ENCODE measurements at regions not wholly inside any gene's neighbourhood (a gene's known extent, or its start where the extent isn't known, plus 50 kb on each side); places are given as distances from the start of the nearest gene placed in this dataset.

- intact Hi-C loops (cut with DNase I): no loop called here
- whole genome bisulfite sequencing: 72% methylated on average over 1 of the region's 1 CpG
- no peaks in the 10 kb centered on the region for H3K36me3 ChIP-seq
- TF ChIP-seq POLR2A (IDR thresholded peaks at IDR 0.05): no peak
- TF ChIP-seq, protein P1, sequence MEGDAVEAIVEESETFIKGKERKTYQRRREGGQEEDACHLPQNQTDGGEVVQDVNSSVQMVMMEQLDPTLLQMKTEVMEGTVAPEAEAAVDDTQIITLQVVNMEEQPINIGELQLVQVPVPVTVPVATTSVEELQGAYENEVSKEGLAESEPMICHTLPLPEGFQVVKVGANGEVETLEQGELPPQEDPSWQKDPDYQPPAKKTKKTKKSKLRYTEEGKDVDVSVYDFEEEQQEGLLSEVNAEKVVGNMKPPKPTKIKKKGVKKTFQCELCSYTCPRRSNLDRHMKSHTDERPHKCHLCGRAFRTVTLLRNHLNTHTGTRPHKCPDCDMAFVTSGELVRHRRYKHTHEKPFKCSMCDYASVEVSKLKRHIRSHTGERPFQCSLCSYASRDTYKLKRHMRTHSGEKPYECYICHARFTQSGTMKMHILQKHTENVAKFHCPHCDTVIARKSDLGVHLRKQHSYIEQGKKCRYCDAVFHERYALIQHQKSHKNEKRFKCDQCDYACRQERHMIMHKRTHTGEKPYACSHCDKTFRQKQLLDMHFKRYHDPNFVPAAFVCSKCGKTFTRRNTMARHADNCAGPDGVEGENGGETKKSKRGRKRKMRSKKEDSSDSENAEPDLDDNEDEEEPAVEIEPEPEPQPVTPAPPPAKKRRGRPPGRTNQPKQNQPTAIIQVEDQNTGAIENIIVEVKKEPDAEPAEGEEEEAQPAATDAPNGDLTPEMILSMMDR (IDR thresholded peaks at IDR 0.05): no peak
- no peak for TF ChIP-seq POLR2AphosphoS5 (IDR thresholded peaks at IDR 0.05)
- DNase-seq (ENCODE audit: low spot score): no peak
- no peaks in the 10 kb centered on the region for H3K4me1 ChIP-seq (replicated peaks)
- no peak overlapping the region for H3K4me3 ChIP-seq
- no peaks in the 10 kb centered on the region for H3K9me3 ChIP-seq
- no peaks in the 10 kb centered on the region for H3K27me3 ChIP-seq (replicated peaks; ENCODE audit: insufficient read depth)
- no peak overlapping the region for H3K27ac ChIP-seq
Measured at GRCh38 chr3:182323898-182324297, 469.4 kb upstream of the ATP11B start.

GRCh38 chr3:182325213-182325950 is 467.9 kb upstream of the ATP11B start:
- no peak overlapping the region for H3K27ac ChIP-seq
- TF ChIP-seq POLR2AphosphoS5 (IDR thresholded peaks at IDR 0.05) (no peak), POLR2A (IDR thresholded peaks at IDR 0.05) (no peak)
- TF ChIP-seq, protein P1 (IDR thresholded peaks at IDR 0.05): no peak
- H3K27me3 ChIP-seq (replicated peaks; ENCODE audit: insufficient read depth): no peaks in the 10 kb centered on the region
- no peaks in the 10 kb centered on the region for H3K9me3 ChIP-seq
- intact Hi-C loops (cut with DNase I): no loop called here
- 91% methylated on average over 10 of the region's 10 CpGs for WGBS
- no peak overlapping the region for H3K4me3 ChIP-seq
- no peak for DNase-seq (ENCODE audit: low spot score)
- H3K36me3 ChIP-seq: no peaks in the 10 kb centered on the region
- H3K4me1 ChIP-seq (replicated peaks): no peaks in the 10 kb centered on the region

- Histone ChIP-seq H3K27me3 (replicated peaks; ENCODE audit: insufficient read depth) (no peaks in the 10 kb centered on the region), H3K9me3 (no peaks in the 10 kb centered on the region), H3K27ac (no peak overlapping the region), H3K4me3 (no peak overlapping the region), H3K4me1 (replicated peaks) (no peaks in the 10 kb centered on the region), H3K36me3 (no peaks in the 10 kb centered on the region)
- intact Hi-C loops (cut with DNase I): no loop called here
- 68% methylated on average over 10 of the region's 10 CpGs for WGBS
- no peak for DNase-seq (ENCODE audit: low spot score)
- TF ChIP-seq POLR2A (IDR thresholded peaks at IDR 0.05) (no peak), POLR2AphosphoS5 (IDR thresholded peaks at IDR 0.05) (no peak)
- TF ChIP-seq, protein P1 (IDR thresholded peaks at IDR 0.05): no peak
Measured at GRCh38 chr3:182327196-182327681, 466.1 kb upstream of the ATP11B start.

GRCh38 chr3:182330646-182331045 is 462.7 kb upstream of the ATP11B start:
- TF ChIP-seq, protein P1 (IDR thresholded peaks at IDR 0.05): no peak
- no peak for TF ChIP-seq POLR2A (IDR thresholded peaks at IDR 0.05)
- no peak for TF ChIP-seq POLR2AphosphoS5 (IDR thresholded peaks at IDR 0.05)
- no peak for DNase-seq (ENCODE audit: low spot score)
- intact Hi-C loops (cut with DNase I): no loop called here
- Histone ChIP-seq H3K36me3 (no peaks in the 10 kb centered on the region), H3K27me3 (replicated peaks; ENCODE audit: insufficient read depth) (no peaks in the 10 kb centered on the region), H3K27ac (no peak overlapping the region), H3K4me1 (replicated peaks) (no peaks in the 10 kb centered on the region), H3K4me3 (no peak overlapping the region), H3K9me3 (no peaks in the 10 kb centered on the region)

DNA sequence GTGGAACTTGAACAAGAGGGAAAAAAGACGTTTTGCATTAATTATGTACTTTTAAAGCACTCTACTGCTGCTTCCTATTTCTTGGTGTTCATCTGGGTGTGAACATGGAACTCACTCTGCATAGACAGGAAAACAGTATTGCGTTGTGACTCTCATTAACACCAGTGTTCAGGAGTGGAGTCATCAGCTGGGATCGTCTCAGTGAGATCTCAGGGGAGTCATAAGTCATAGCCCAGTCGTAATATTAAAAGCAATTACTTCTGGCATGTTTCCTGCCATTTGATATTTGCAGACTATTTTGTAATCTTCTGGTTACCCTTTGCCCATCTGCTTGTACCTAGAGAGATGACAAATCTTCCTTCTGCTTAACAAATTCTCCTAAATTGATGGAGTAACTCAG is 462.0 kb upstream of the ATP11B start:
- Histone ChIP-seq H3K27ac (no peak overlapping the region), H3K9me3 (no peaks in the 10 kb centered on the region), H3K36me3 (no peaks in the 10 kb centered on the region), H3K4me3 (no peak overlapping the region), H3K4me1 (replicated peaks) (no peaks in the 10 kb centered on the region), H3K27me3 (replicated peaks; ENCODE audit: insufficient read depth) (no peaks in the 10 kb centered on the region)
- no peak for TF ChIP-seq POLR2AphosphoS5 (IDR thresholded peaks at IDR 0.05)
- TF ChIP-seq POLR2A (IDR thresholded peaks at IDR 0.05): no peak
- TF ChIP-seq, protein P1 (IDR thresholded peaks at IDR 0.05): no peak
- WGBS: 70% methylated on average over 4 of the region's 4 CpGs
- DNase-seq (ENCODE audit: low spot score): no peak
- intact Hi-C loops (cut with DNase I): no loop called here

Measured in prostate gland (tissue), 2 donors.